GM12891 (cell line): ENCODE measurements at regions not wholly inside any gene's neighbourhood (a gene's known extent, or its start where the extent isn't known, plus 50 kb on each side); places are given as distances from the start of the nearest gene placed in this dataset.

Experiments
- POLR2A ChIP-seq: IDR thresholded peaks from 2 replicates; pipeline ENCODE4 v1.6.1; 2011; ENCODE audit warnings: low read depth, low read length, control low read depth
- POLR2AphosphoS5 ChIP-seq: IDR thresholded peaks from 2 replicates; pipeline ENCODE4 v1.6.1; 2011; ENCODE audit warnings: low read depth, low read length, control low read depth
- TAF1 ChIP-seq: IDR thresholded peaks from 2 replicates; pipeline ENCODE4 v1.6.1; 2011; ENCODE audit warnings: low read depth, low read length, control low read depth

DNA sequence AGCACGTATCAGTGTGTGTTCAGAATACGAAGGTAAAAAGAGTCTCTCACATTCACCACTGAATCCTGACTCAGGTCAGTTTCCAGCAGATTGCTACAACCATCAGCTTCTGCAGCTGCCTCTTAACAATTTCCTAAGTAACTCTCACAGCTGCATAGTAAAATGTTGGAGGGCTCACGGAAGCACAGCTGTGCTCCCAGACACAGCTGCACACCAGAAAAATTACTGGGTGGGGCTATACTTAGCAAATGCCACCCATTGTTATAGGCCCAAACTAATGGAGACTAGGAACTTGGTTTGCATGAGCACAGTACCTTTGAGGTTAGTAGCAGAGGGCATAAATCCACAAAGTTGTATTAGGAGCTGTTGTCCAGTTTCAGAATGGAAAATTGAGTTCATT, 153.9 kb upstream of the ERBB4 start:
- TF ChIP-seq POLR2A, result no peak
- TF ChIP-seq TAF1, result no peak
- TF ChIP-seq POLR2AphosphoS5, result no peak
